ENCODE measurements at regions not wholly inside any gene's neighbourhood (a gene's known extent, or its start where the extent isn't known, plus 50 kb on each side); places are given as distances from the start of the nearest gene placed in this dataset.

DNA sequence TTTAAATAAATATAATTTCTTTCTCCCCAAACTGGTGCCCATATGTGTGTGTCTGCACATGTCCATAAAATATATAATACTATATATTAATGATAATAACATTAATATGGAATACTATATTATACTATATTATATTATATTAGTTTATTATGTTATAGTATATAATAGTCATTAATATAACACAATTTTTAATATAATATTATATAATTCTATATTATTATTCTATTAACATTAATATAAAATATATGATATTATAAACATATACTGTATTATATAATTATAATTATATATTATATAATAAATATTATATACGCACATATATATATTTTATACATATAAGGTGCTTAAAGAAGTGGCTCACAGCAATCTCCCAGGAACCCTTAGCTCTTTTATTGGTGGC, 513.0 kb upstream of the CDH11 start:
- TF ChIP-seq, protein P1, sequence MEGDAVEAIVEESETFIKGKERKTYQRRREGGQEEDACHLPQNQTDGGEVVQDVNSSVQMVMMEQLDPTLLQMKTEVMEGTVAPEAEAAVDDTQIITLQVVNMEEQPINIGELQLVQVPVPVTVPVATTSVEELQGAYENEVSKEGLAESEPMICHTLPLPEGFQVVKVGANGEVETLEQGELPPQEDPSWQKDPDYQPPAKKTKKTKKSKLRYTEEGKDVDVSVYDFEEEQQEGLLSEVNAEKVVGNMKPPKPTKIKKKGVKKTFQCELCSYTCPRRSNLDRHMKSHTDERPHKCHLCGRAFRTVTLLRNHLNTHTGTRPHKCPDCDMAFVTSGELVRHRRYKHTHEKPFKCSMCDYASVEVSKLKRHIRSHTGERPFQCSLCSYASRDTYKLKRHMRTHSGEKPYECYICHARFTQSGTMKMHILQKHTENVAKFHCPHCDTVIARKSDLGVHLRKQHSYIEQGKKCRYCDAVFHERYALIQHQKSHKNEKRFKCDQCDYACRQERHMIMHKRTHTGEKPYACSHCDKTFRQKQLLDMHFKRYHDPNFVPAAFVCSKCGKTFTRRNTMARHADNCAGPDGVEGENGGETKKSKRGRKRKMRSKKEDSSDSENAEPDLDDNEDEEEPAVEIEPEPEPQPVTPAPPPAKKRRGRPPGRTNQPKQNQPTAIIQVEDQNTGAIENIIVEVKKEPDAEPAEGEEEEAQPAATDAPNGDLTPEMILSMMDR (IDR thresholded peaks at IDR 0.05): no peak
- no peaks in the 10 kb centered on the region for H3K27me3 Mint-ChIP-seq (ENCODE audit: low read depth)
- H3K4me1 Mint-ChIP-seq (ENCODE audit: low read depth): no peaks in the 10 kb centered on the region
- DNase-seq (ENCODE audit: low spot score): no peak
- H3K4me3 Mint-ChIP-seq (ENCODE audit: unreplicated experiment): no peak overlapping the region
- H3K36me3 Mint-ChIP-seq (ENCODE audit: low read depth): no peaks in the 10 kb centered on the region
- H3K27ac Mint-ChIP-seq (ENCODE audit: unreplicated experiment): no peak overlapping the region
- no peaks in the 10 kb centered on the region for H3K9me3 Mint-ChIP-seq (ENCODE audit: low read depth)

GRCh38 chr16:65634291-65634690, 512.4 kb upstream of the CDH11 start:
- no peaks in the 10 kb centered on the region for H3K27me3 Mint-ChIP-seq (ENCODE audit: low read depth)
- H3K36me3 Mint-ChIP-seq (ENCODE audit: low read depth): no peaks in the 10 kb centered on the region
- H3K4me3 Mint-ChIP-seq (ENCODE audit: unreplicated experiment): no peak overlapping the region
- no peak for DNase-seq (ENCODE audit: low spot score)
- no peaks in the 10 kb centered on the region for H3K9me3 Mint-ChIP-seq (ENCODE audit: low read depth)
- H3K27ac Mint-ChIP-seq (ENCODE audit: unreplicated experiment): no peak overlapping the region
- H3K4me1 Mint-ChIP-seq (ENCODE audit: low read depth): no peaks in the 10 kb centered on the region
- TF ChIP-seq, protein P1 (IDR thresholded peaks at IDR 0.05): no peak

DNA sequence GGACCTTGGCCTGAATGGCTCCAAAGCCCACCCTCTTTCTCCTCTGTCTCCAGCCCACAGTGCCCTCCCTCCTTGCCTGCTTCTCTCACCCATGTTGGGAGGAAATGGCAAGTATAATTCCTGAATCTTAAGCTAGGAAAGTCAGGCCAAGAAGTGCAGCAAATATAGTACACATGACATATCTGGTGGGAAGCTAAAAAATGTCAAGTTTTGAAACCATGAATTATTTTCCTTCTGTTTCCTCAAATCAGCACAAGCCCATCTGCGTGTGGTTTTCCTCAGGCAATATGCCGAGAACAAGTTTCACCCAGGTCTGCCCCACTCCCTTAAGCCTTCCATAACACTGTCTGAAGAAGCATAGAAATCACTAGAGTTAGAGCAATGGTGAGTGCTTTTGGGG, 502.8 kb upstream of the CDH11 start:
- Mint-ChIP-seq H3K27me3 (ENCODE audit: low read depth) (no peaks in the 10 kb centered on the region), H3K4me3 (ENCODE audit: unreplicated experiment) (no peak overlapping the region), H3K9me3 (ENCODE audit: low read depth) (no peaks in the 10 kb centered on the region), H3K27ac (ENCODE audit: unreplicated experiment) (no peak overlapping the region), H3K36me3 (ENCODE audit: low read depth) (no peaks in the 10 kb centered on the region), H3K4me1 (ENCODE audit: low read depth) (peaks cover 5% of the 10 kb centered on the region)
- TF ChIP-seq, protein P1 (IDR thresholded peaks at IDR 0.05): no peak
- no peak for DNase-seq (ENCODE audit: low spot score)

- H3K9me3 Mint-ChIP-seq (ENCODE audit: low read depth): no peaks in the 10 kb centered on the region
- H3K4me3 Mint-ChIP-seq (ENCODE audit: unreplicated experiment): no peak overlapping the region
- TF ChIP-seq, protein P1 (IDR thresholded peaks at IDR 0.05): no peak
- no peaks in the 10 kb centered on the region for H3K27me3 Mint-ChIP-seq (ENCODE audit: low read depth)
- no peak overlapping the region for H3K27ac Mint-ChIP-seq (ENCODE audit: unreplicated experiment)
- no peaks in the 10 kb centered on the region for H3K36me3 Mint-ChIP-seq (ENCODE audit: low read depth)
- peaks cover 5% of the 10 kb centered on the region for H3K4me1 Mint-ChIP-seq (ENCODE audit: low read depth)
- no peak for DNase-seq (ENCODE audit: low spot score)
Measured at GRCh38 chr16:65624229-65624628, 502.4 kb upstream of the CDH11 start.

DNA sequence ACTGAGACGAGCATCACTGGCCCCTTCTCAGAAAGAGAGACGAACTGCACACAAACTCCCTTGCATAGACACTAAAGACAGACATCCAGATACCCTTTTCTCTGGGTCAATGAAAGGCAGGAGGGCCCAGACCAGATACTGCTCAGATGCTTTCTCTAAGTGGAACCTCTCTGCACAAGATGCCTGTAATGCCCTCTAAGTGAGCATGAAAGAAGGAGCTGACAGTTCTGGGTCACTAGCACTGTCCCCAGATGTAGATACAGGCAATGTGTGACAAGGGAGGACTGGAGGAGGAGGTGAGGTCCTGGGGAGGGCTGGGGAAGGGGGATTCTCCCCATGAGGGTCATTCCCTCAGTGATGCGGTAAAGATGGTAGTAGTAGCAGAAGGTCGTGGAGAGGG, 501.0 kb upstream of the CDH11 start:
- H3K27me3 Mint-ChIP-seq (ENCODE audit: low read depth): no peaks in the 10 kb centered on the region
- H3K36me3 Mint-ChIP-seq (ENCODE audit: low read depth): no peaks in the 10 kb centered on the region
- TF ChIP-seq, protein P1 (IDR thresholded peaks at IDR 0.05): no peak
- DNase-seq (ENCODE audit: low spot score): no peak
- H3K27ac Mint-ChIP-seq (ENCODE audit: unreplicated experiment): no peak overlapping the region
- H3K4me3 Mint-ChIP-seq (ENCODE audit: unreplicated experiment): no peak overlapping the region
- peaks cover 5% of the 10 kb centered on the region for H3K4me1 Mint-ChIP-seq (ENCODE audit: low read depth)
- no peaks in the 10 kb centered on the region for H3K9me3 Mint-ChIP-seq (ENCODE audit: low read depth)
